ENCODE measurements at regions not wholly inside any gene's neighbourhood (a gene's known extent, or its start where the extent isn't known, plus 50 kb on each side); places are given as distances from the start of the nearest gene placed in this dataset.

DNA sequence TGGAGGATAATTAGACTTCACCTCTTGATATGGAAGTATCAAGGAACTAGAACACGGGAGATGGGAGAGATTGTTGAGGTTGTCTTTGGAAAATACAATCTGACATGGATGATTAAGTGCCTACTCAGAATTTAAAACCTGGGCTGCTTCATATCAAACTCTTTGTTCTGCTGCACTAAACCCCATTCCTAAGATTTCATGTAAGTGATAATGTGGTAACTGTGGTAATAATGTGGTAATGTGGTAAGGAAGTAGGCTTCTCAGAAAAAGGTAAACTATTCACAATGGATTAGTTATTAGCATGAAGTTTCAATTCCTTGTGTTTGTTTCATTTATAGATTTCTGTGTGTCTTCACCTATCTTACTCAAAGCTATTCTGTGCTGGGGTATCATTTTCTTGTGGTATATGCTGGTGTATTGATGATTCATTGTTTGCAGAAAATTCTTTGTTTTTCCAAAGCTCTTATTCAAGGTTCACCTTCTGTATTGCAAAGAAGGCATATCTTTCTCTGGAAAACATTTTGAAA lies 129.9 kb upstream of the TAC1 start:
- Histone ChIP-seq H3K56ac (ENCODE audit: insufficient read length, low read depth, low read length) (no peak overlapping the region), H4K20me1 (ENCODE audit: control insufficient read depth, insufficient read depth, insufficient read length) (no peaks in the 10 kb centered on the region), H4K91ac (ENCODE audit: insufficient read length, low read depth, low read length) (no peak overlapping the region), H3K79me2 (ENCODE audit: insufficient read depth, low read length) (no peaks in the 10 kb centered on the region), H3T11ph (ENCODE audit: low read length) (no peak overlapping the region), H2AFZ (ENCODE audit: low read length) (no peak overlapping the region), H2BK15ac (ENCODE audit: low read depth, low read length) (no peak overlapping the region), H2BK20ac (ENCODE audit: low read depth, low read length, poor library complexity, severe bottlenecking) (no peak overlapping the region), H3K4me1 (ENCODE audit: insufficient read depth, low read length) (no peaks in the 10 kb centered on the region), H3K18ac (ENCODE audit: insufficient read length, low read depth, low read length) (no peak overlapping the region), H3K27ac (ENCODE audit: insufficient read length, low read depth, low read length) (no peak overlapping the region), H3K9ac (ENCODE audit: extremely low read depth, insufficient read length, low read length) (no peak overlapping the region), H3K4ac (ENCODE audit: low read depth, low read length) (no peak overlapping the region), H3K23me2 (ENCODE audit: insufficient read length, low read depth, low read length, poor library complexity, severe bottlenecking) (no peaks in the 10 kb centered on the region), H3K23ac (ENCODE audit: insufficient read length, low read depth, low read length) (no peak overlapping the region), H2AK5ac (ENCODE audit: insufficient read length, low read length) (no peak overlapping the region), H3K14ac (ENCODE audit: insufficient read depth, low read length) (no peak overlapping the region), H3K4me2 (ENCODE audit: insufficient read depth, insufficient read length, low read length) (no peak overlapping the region), H3K27me3 (ENCODE audit: insufficient read depth, low read length) (no peaks in the 10 kb centered on the region), H4K8ac (replicated peaks; ENCODE audit: insufficient read length, low read depth, low read length) (no peak overlapping the region), H4K5ac (ENCODE audit: insufficient read length, low read depth, low read length) (no peak overlapping the region), H2BK5ac (ENCODE audit: insufficient read length, low read length) (no peak overlapping the region), H2BK120ac (ENCODE audit: low read depth, low read length, poor library complexity, severe bottlenecking) (no peak overlapping the region), H3K79me1 (ENCODE audit: insufficient read depth, low read depth, low read length, poor library complexity, severe bottlenecking) (no peaks in the 10 kb centered on the region), H3K9me3 (ENCODE audit: control insufficient read depth, low read depth, low read length) (no peaks in the 10 kb centered on the region), H2BK12ac (ENCODE audit: insufficient read length, low read depth, low read length) (no peak overlapping the region)
- H3K27me3 Mint-ChIP-seq (ENCODE audit: low read depth) = no peaks in the 10 kb centered on the region; the same call in 1 of the 2 replicates
- no CpG with 5 or more reads among the region's 1 CpG for WGBS (ENCODE audit: extremely low coverage, insufficient read length, low lambda C conversion rate)
- H3K27ac Mint-ChIP-seq = no peak overlapping the region
- TF ChIP-seq, protein P1, sequence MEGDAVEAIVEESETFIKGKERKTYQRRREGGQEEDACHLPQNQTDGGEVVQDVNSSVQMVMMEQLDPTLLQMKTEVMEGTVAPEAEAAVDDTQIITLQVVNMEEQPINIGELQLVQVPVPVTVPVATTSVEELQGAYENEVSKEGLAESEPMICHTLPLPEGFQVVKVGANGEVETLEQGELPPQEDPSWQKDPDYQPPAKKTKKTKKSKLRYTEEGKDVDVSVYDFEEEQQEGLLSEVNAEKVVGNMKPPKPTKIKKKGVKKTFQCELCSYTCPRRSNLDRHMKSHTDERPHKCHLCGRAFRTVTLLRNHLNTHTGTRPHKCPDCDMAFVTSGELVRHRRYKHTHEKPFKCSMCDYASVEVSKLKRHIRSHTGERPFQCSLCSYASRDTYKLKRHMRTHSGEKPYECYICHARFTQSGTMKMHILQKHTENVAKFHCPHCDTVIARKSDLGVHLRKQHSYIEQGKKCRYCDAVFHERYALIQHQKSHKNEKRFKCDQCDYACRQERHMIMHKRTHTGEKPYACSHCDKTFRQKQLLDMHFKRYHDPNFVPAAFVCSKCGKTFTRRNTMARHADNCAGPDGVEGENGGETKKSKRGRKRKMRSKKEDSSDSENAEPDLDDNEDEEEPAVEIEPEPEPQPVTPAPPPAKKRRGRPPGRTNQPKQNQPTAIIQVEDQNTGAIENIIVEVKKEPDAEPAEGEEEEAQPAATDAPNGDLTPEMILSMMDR (conservative IDR thresholded peaks at IDR 0.05) = no peak
- DNase-seq = no peak
- no peaks in the 10 kb centered on the region for H3K36me3 Mint-ChIP-seq (ENCODE audit: insufficient read depth in 1 of 3, low read depth in 3 of 3)
- H3K4me1 Mint-ChIP-seq = peaks cover 3% of the 10 kb centered on the region in 2 experiments; a peak in 2 of 4 replicates
- no peak overlapping the region for H3K4me3 Mint-ChIP-seq
- no peaks in the 10 kb centered on the region for H3K9me3 Mint-ChIP-seq
